BLaER1 treated with 17β-estradiol and CSF1 and Interleukin-3, amounts not matched to agents 10 nM and 100 nM (cell line): ENCODE measurements at regions not wholly inside any gene's neighbourhood (a gene's known extent, or its start where the extent isn't known, plus 50 kb on each side); places are given as distances from the start of the nearest gene placed in this dataset.

ENCODE experiments used
- H3K27ac ChIP-seq, 11 experiments: shearing (Covaris generic); formaldehyde crosslinking; 2 replicates each; pipeline ENCODE4 v1.8.1; 2022
- H3K27me3 ChIP-seq, 11 experiments: shearing (Covaris generic); formaldehyde crosslinking; 2 replicates each; pipeline ENCODE4 v1.8.1; 2022
- H3K36me3 ChIP-seq, 11 experiments: shearing (Covaris generic); formaldehyde crosslinking; 2 replicates each; pipeline ENCODE4 v1.8.1; 2022
- H3K4me1 ChIP-seq, 10 experiments: shearing (Covaris generic); formaldehyde crosslinking; 2 replicates each; pipeline ENCODE4 v1.8.1; 2022
- H3K4me2 ChIP-seq, 11 experiments: shearing (Covaris generic); formaldehyde crosslinking; 2 replicates each; pipeline ENCODE4 v1.8.1; 2022
- H3K4me3 ChIP-seq, 10 experiments: shearing (Covaris generic); formaldehyde crosslinking; 2 replicates each; pipeline ENCODE4 v1.8.1; 2022
- H3K9ac ChIP-seq, 11 experiments: shearing (Covaris generic); formaldehyde crosslinking; 2 replicates each; pipeline ENCODE4 v1.8.1; 2022
- H3K9me3 ChIP-seq, 11 experiments: shearing (Covaris generic); formaldehyde crosslinking; replicated peaks in 1 of 11; 2 replicates each; pipeline ENCODE4 v1.8.1; 2022
- H4K20me1 ChIP-seq, 11 experiments: shearing (Covaris generic); formaldehyde crosslinking; 2 replicates each; pipeline ENCODE4 v1.8.1; 2022
- Cebpa-rat ChIP-seq, 11 experiments: shearing (Covaris generic); IDR thresholded peaks; 2 replicates each; pipeline ENCODE4 v1.8.1; 2022

GRCh38 chr6:3648724-3649123 lies 102.8 kb downstream of the PXDC1 start:
- H4K20me1 ChIP-seq: no peaks in the 10 kb centered on the region
- H3K4me3 ChIP-seq: no peak overlapping the region
- H3K4me1 ChIP-seq: no peaks in the 10 kb centered on the region
- no peak overlapping the region for H3K4me2 ChIP-seq
- H3K27me3 ChIP-seq: no peaks in the 10 kb centered on the region
- H3K9me3 ChIP-seq: 0 out of 22 replicates have a peak, but pooled peaks cover 0 to 5% (median 0%) of the 10 kb centered on the region in 11 experiments
- H3K27ac ChIP-seq: no peak overlapping the region
- TF ChIP-seq Cebpa-rat (IDR thresholded peaks at IDR 0.05): no peak
- no peaks in the 10 kb centered on the region for H3K36me3 ChIP-seq
- no peak overlapping the region for H3K9ac ChIP-seq

DNA sequence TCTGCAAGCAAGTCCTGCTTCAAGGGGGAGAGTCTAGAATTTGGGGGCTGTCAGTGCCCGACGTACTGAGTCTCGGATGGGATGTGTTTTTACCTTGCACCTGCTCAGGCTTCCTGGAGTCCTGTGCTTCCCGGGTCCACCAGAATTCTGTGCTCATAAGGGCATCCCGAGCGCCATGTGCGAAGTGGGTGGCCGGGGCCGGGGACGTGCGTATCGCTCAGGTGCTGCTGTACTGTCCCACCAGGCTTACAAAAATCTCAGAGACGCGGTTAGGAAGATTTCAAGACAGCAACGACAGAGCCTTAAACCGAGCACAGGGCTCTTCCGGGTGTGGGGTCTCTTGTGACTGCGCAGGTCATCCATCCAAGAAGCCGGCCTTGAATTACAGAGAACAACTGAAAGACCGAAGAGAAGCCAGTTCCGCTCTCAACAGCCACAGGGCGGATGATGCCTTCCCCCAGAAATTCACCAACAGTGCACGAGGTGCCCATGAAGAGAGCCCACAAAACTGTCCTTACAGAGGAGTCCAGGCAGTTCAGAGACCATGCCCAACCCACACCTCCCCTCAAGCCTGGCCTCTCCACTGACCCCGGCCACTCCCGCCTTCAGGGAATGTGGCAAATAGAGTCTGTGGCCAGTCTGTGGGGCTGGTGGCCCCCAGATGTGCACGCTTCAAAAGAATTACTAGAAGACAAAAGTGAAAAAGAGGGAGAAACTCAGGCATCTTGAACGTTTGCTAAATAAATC lies 104.7 kb downstream of the PXDC1 start:
- Histone ChIP-seq H3K9me3 (no peaks in the 10 kb centered on the region), H3K27ac (no peak overlapping the region), H3K4me1 (no peaks in the 10 kb centered on the region), H4K20me1 (no peaks in the 10 kb centered on the region), H3K9ac (no peak overlapping the region), H3K27me3 (no peaks in the 10 kb centered on the region), H3K4me3 (no peak overlapping the region), H3K36me3 (no peaks in the 10 kb centered on the region), H3K4me2 (no peak overlapping the region)
- TF ChIP-seq Cebpa-rat (IDR thresholded peaks at IDR 0.05): no peak

- Histone ChIP-seq H3K27ac (no peak overlapping the region), H3K27me3 (no peaks in the 10 kb centered on the region), H3K36me3 (no peaks in the 10 kb centered on the region), H4K20me1 (no peaks in the 10 kb centered on the region), H3K9me3 (no peaks in the 10 kb centered on the region), H3K4me1 (no peaks in the 10 kb centered on the region), H3K9ac (no peak overlapping the region), H3K4me2 (no peak overlapping the region), H3K4me3 (no peak overlapping the region)
- no peak for TF ChIP-seq Cebpa-rat (IDR thresholded peaks at IDR 0.05)
Observed at GRCh38 chr6:3644739-3645012, 106.8 kb downstream of the PXDC1 start.

- Histone ChIP-seq H3K9me3 (no peaks in the 10 kb centered on the region), H3K4me2 (no peak overlapping the region), H3K4me1 (no peaks in the 10 kb centered on the region), H3K27ac (no peak overlapping the region), H3K36me3 (no peaks in the 10 kb centered on the region), H3K4me3 (no peak overlapping the region), H3K9ac (no peak overlapping the region), H4K20me1 (no peaks in the 10 kb centered on the region), H3K27me3 (no peaks in the 10 kb centered on the region)
- TF ChIP-seq Cebpa-rat (IDR thresholded peaks at IDR 0.05): no peak
Observed at GRCh38 chr6:3643921-3644738, 107.4 kb downstream of the PXDC1 start.

DNA sequence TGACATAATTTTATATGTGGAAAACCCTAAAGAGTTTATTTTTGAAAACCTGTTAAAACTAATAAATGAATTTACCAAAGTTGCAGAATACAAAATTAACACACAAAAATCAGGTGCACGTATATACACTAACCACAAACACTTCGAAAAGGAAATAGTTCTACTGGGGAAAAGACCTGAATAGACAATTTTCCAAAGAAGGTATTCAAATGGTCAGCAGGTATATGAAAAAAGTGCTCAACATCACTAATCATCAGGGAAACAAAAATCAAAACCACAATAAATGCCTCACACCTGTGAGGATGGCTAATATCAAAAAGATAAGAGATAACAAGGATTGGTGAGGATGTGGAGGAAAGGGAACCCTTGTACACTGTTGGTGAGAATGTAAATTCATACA lies 110.6 kb downstream of the PXDC1 start:
- Histone ChIP-seq H3K4me1 (no peaks in the 10 kb centered on the region), H3K4me3 (no peak overlapping the region), H3K9ac (no peak overlapping the region), H3K4me2 (no peak overlapping the region), H3K27me3 (no peaks in the 10 kb centered on the region), H3K36me3 (no peaks in the 10 kb centered on the region), H4K20me1 (no peaks in the 10 kb centered on the region), H3K9me3 (peaks cover 0 to 4% (median 0%) of the 10 kb centered on the region in 11 experiments; a peak in 1 of 22 replicates), H3K27ac (no peak overlapping the region)
- TF ChIP-seq Cebpa-rat (IDR thresholded peaks at IDR 0.05): no peak

GRCh38 chr6:3638662-3639061 lies 112.9 kb downstream of the PXDC1 start:
- H4K20me1 ChIP-seq: no peaks in the 10 kb centered on the region
- H3K4me3 ChIP-seq: no peak overlapping the region
- H3K27me3 ChIP-seq: no peaks in the 10 kb centered on the region
- no peak overlapping the region for H3K4me2 ChIP-seq
- no peaks in the 10 kb centered on the region for H3K36me3 ChIP-seq
- H3K9me3 ChIP-seq: peaks cover 0 to 4% (median 0%) of the 10 kb centered on the region in 11 experiments; a peak in 1 of 22 replicates
- no peak overlapping the region for H3K27ac ChIP-seq
- no peak for TF ChIP-seq Cebpa-rat (IDR thresholded peaks at IDR 0.05)
- no peak overlapping the region for H3K9ac ChIP-seq
- no peaks in the 10 kb centered on the region for H3K4me1 ChIP-seq

DNA sequence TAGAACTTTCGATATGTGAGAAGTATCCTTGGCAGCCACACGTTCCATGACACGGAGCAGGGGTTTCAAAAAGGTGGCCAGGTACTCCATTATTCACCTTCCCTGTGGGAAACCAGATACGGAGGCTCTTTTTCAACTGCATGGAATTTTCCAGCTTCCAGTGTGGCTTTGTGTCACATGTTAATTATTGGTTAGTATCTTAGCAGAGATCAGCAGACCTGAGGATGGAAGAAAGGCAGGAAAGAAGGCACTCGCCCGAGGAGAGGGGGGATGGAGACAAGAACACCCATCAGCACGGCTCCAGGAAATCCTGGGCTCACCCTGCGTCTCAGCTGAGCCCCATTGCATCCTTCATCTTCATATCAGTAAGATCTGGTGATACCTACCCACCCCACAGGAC lies 115.5 kb downstream of the PXDC1 start:
- Histone ChIP-seq H3K9me3 (peaks cover 0 to 4% (median 0%) of the 10 kb centered on the region in 11 experiments; a peak in 1 of 22 replicates), H3K36me3 (no peaks in the 10 kb centered on the region), H4K20me1 (no peaks in the 10 kb centered on the region), H3K4me2 (no peak overlapping the region), H3K9ac (no peak overlapping the region), H3K4me3 (no peak overlapping the region), H3K27me3 (no peaks in the 10 kb centered on the region), H3K27ac (no peak overlapping the region), H3K4me1 (peaks cover 0 to under 1% (median 0%) of the 10 kb centered on the region in 10 experiments; a peak in 1 of 20 replicates)
- TF ChIP-seq Cebpa-rat (IDR thresholded peaks at IDR 0.05): no peak

DNA sequence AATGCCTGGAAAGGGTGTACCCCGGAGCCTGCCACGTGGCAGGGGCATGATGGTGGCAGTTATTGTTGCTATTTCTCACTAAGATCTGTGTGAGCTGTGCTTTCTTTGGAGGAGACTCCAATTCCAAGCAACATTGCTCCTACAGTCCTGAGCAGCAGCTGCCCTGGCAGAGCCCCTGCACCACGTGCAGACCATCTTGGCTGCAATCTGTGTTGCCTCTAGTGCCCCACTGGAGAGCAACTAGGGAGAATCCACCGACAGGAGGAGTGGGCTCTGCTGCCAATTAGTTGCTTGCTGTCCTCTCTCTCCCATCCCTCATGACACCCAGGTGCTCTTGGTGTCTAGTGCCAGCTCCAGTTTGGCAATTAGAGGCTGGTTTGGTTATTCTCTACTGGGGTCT lies 116.0 kb downstream of the PXDC1 start:
- H3K4me2 ChIP-seq: no peak overlapping the region
- H3K27me3 ChIP-seq: no peaks in the 10 kb centered on the region
- no peak for TF ChIP-seq Cebpa-rat (IDR thresholded peaks at IDR 0.05)
- H4K20me1 ChIP-seq: no peaks in the 10 kb centered on the region
- H3K36me3 ChIP-seq: no peaks in the 10 kb centered on the region
- no peak overlapping the region for H3K9ac ChIP-seq
- H3K4me1 ChIP-seq: peaks cover 3 to 7% (median 4%) of the 10 kb centered on the region in 10 experiments
- no peak overlapping the region for H3K27ac ChIP-seq
- peaks cover 0 to 4% (median 0%) of the 10 kb centered on the region in 11 experiments; a peak in 1 of 22 replicates for H3K9me3 ChIP-seq
- H3K4me3 ChIP-seq: no peak overlapping the region

DNA sequence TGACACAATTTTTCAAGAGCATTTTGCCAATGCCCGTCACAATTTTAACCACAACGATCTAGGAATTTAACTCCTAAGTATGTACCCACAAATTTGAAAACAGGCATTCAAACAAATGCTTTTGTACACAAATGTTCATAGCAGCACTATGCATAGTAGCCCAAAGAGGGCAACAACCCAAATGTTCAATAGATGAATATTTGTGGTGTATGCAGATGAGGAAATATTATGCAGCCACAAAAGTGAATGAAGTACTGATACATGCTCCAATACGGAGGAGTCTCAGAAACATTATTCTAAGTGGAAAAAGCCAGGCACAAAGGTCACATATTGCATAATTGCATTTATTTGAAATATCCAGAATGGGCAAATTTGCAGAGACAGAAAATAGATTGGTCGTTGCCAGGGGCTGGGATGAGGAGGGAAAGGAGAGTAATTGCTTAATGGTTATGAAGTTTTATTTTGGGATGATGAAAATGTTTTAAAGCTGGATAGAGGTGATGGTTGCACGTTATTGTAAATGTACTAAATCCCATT lies 117.2 kb downstream of the PXDC1 start:
- Histone ChIP-seq H4K20me1 (no peaks in the 10 kb centered on the region; a peak in 1 of 22 replicates), H3K4me1 (peaks cover 11 to 17% (median 13%) of the 10 kb centered on the region in 10 experiments), H3K27me3 (no peaks in the 10 kb centered on the region), H3K27ac (no peak overlapping the region), H3K9ac (no peak overlapping the region), H3K4me3 (no peak overlapping the region), H3K4me2 (no peak overlapping the region), H3K9me3 (peaks cover 0 to 4% (median 0%) of the 10 kb centered on the region in 11 experiments; a peak in 1 of 22 replicates), H3K36me3 (no peaks in the 10 kb centered on the region)
- TF ChIP-seq Cebpa-rat (IDR thresholded peaks at IDR 0.05): no peak
